Body of pancreas (tissue), 4 donors: ENCODE measurements at regions not wholly inside any gene's neighbourhood (a gene's known extent, or its start where the extent isn't known, plus 50 kb on each side); places are given as distances from the start of the nearest gene placed in this dataset.

Source experiments
- CTCF ChIP-seq, 7 experiments: fragments of 450-650 bp in 4 of 7; fragments of 200-600 bp in 3 of 7; sonication (generic) in 3 of 7; IDR thresholded peaks; one replicate each; pipeline ENCODE4 v1.5.1; 2016 to 2019; ENCODE audit warnings: antibody characterized with exemption in 7 of 7
- POLR2A ChIP-seq, 3 donors: fragments of 450-650 bp; IDR thresholded peaks; one replicate each; pipeline ENCODE4 v1.6.1; 2016; ENCODE audit warnings: antibody characterized with exemption in 3 of 3, mild to moderate bottlenecking in 2 of 3

- no peak for TF ChIP-seq CTCF (IDR thresholded peaks at IDR 0.05)
- TF ChIP-seq POLR2A (IDR thresholded peaks at IDR 0.05), result no peak
These were observed 773.6 kb upstream of the SLC35B3 start for GRCh38 chr6:9208966-9209365.
